Fibroblast of mammary gland (primary cell): ENCODE measurements at regions not wholly inside any gene's neighbourhood (a gene's known extent, or its start where the extent isn't known, plus 50 kb on each side); places are given as distances from the start of the nearest gene placed in this dataset.
A peak's percentile ranks its signal among the peaks of the same experiment; 100 is the strongest.

ENCODE experiments used
- DNase-seq: peaks from one replicate; pipeline ENCODE4 v3.0.0-alpha.2; 2010; ENCODE audit warnings: low read depth
- H3K4me3 ChIP-seq: 2 replicates; pipeline ENCODE4 v1.5.1; 2011; ENCODE audit warnings: low read depth, mild to moderate bottlenecking, low read length, moderate library complexity; ENCODE audit not compliant: control insufficient read depth
- CTCF ChIP-seq: conservative IDR thresholded peaks from 2 replicates; pipeline ENCODE4 v1.5.1; 2011; ENCODE audit warnings: low read depth, low read length, inconsistent platforms; ENCODE audit not compliant: control insufficient read depth, insufficient read depth

GRCh38 chr11:43554148-43554473 is 126.4 kb upstream of the HSD17B12 start:
- no peak overlapping the region for H3K4me3 ChIP-seq
- TF ChIP-seq CTCF: no peak
- DNase-seq: no peak

- no peak for TF ChIP-seq CTCF
- no peak overlapping the region for H3K4me3 ChIP-seq
- DNase-seq: no peak
Measured at GRCh38 chr11:43555186-43555585, 125.4 kb upstream of the HSD17B12 start.

DNA sequence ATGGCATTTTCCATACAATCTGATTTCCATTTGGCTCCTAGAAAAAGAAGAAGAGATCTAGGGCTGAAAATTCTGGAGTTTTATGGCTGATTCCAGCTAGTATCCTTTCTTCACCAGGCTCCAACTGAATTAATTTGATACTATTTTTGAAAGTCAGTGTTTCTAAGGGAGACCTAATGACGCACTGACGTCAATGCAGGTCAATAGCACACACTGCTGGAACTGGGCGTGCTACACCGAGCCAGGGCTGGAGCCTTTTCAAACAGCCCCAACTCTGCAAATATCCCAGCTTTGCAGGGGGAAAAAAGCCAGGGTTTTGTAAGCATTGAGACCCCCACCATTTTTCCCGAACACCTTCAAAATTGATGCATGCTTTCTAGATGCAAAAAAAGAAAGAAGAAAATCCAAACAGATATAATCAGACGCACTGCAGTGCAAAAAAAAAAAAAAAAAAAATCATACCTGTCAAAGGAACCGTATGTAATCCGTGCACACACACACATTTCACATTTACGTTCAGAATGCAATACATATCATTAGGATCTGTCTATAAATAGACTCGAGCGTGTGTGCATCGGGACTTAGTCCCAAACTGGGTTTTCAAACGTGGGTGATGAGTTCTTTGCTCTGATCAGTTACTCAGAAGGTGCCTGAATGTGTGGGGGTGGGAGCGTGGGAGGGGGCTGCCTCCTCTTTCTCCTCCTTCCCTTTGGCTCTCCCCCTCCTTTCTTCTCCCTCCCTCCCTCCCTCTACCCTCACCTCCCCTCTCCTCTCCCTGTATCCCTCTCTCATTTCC is 124.5 kb upstream of the HSD17B12 start:
- H3K4me3 ChIP-seq: no peak overlapping the region
- peak; percentile 58 for DNase-seq
- TF ChIP-seq CTCF: no peak

DNA sequence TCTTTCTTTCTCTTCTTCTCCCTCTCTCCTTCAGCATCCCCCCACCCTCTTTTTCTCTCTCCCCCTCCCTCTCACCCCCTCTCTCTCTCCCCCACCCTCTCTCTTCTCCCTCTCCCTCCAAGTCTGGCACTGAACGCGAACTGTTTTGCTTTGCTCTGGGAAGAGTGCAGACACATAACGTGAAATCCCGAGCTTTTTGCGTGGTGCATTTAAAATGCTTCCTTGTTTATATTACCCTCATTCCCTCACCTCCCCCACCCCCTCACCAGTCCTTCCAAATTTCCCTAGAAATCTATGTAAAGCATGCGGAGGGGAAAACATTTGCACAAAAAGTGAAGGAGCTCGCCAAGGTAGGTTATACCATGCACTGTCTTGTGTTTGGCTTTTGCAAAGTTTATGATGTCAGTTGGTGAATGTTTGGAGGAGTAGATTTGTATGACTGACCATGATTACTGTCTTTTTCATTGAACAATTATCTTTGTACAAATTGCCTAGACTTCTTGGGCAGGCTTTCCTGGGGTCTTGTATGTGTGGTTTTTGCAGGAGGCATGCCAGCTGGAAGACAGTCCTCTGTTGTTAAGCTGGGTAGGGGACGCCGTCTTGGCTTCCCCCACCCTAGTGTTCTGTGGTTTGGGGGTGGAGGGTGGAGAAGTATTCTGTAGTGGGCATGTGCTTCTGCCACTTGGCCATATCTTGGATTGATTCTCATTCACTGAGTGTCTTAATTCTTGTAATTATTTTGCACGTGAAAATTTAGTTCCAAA is 123.7 kb upstream of the HSD17B12 start:
- TF ChIP-seq CTCF: no peak
- no peak overlapping the region for H3K4me3 ChIP-seq
- DNase-seq: no peak

- H3K4me3 ChIP-seq: no peak overlapping the region
- peak; percentile 23 for TF ChIP-seq CTCF
- no peak for DNase-seq
Measured at GRCh38 chr11:43557553-43558110, 122.9 kb upstream of the HSD17B12 start.

DNA sequence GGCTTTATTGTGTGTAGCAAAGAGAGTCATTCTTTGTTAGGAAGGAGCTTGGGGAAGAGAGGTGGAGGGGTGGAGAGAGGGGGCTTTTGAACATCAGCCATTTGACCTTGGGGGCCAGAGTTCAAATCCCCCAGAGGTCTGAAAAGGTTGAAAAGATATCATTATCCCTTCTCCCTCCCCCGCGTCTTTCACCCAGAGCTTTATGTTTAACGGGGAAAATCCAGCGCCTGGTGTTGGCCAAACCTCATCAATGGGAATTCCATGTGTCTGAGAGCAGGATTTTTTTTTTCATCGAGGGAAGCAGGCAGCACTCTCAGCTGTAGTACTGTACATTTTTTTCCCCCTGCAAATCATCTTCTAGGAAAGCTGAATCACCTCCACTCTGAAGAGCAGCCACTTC is 122.4 kb upstream of the HSD17B12 start:
- DNase-seq: no peak
- TF ChIP-seq CTCF: no peak
- H3K4me3 ChIP-seq: no peak overlapping the region
